Fibroblast of pulmonary artery (primary cell): ENCODE measurements at regions not wholly inside any gene's neighbourhood (a gene's known extent, or its start where the extent isn't known, plus 50 kb on each side); places are given as distances from the start of the nearest gene placed in this dataset.

Source experiments
- DNase-seq: peaks from one replicate; pipeline ENCODE4 v3.0.0-alpha.2; 2010; ENCODE audit warnings: low read depth
- H3K4me3 ChIP-seq: replicated peaks from 2 replicates; pipeline ENCODE4 v1.5.1; 2011; ENCODE audit warnings: low read depth, mild to moderate bottlenecking, control low read depth, low read length, moderate library complexity
- CTCF ChIP-seq: IDR thresholded peaks from 2 replicates; pipeline ENCODE4 v1.5.1; 2011; ENCODE audit warnings: mild to moderate bottlenecking, control low read depth, low read length, inconsistent platforms; ENCODE audit errors: missing control alignments

- TF ChIP-seq CTCF: no peak
- H3K4me3 ChIP-seq: no peak overlapping the region
- no peak for DNase-seq
Measured at GRCh38 chr18:61133783-61134182, 199.4 kb upstream of the CDH20 start.

GRCh38 chr18:61136711-61137251 is 196.4 kb upstream of the CDH20 start:
- no peak for DNase-seq
- H3K4me3 ChIP-seq: no peak overlapping the region
- TF ChIP-seq CTCF: no peak

GRCh38 chr18:61141691-61142090 is 191.5 kb upstream of the CDH20 start:
- no peak for TF ChIP-seq CTCF
- DNase-seq: no peak
- no peak overlapping the region for H3K4me3 ChIP-seq

GRCh38 chr18:61148322-61148721 is 184.9 kb upstream of the CDH20 start:
- no peak overlapping the region for H3K4me3 ChIP-seq

DNA sequence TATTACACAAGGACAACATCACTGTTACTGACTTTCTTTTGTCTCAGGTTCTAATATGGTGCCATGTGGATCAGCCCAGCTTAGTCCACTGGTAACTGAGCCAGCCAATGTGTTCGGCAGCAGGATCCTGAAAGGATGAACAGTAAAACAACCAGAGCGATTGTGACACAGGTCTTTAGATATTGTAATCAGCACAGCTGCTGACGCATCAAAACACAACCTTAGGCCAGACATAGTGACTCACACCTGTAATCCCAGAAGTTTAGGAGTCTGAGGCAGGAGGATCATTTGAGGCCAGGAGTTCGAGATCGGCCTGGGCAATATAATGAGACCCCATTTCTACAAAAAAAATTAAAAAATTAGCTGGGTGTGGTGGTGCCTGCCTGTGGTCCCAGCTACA is 183.4 kb upstream of the CDH20 start:
- no peak for TF ChIP-seq CTCF

More at GRCh38 chr18:61148322-61148721, 184.9 kb upstream of the CDH20 start:
- TF ChIP-seq CTCF: no peak
- DNase-seq: no peak

GRCh38 chr18:61153571-61153970 is 179.7 kb upstream of the CDH20 start:
- no peak for TF ChIP-seq CTCF
- H3K4me3 ChIP-seq: no peak overlapping the region
- no peak for DNase-seq

More for the DNA sequence above, 183.4 kb upstream of the CDH20 start:
- DNase-seq: no peak
- H3K4me3 ChIP-seq: no peak overlapping the region

DNA sequence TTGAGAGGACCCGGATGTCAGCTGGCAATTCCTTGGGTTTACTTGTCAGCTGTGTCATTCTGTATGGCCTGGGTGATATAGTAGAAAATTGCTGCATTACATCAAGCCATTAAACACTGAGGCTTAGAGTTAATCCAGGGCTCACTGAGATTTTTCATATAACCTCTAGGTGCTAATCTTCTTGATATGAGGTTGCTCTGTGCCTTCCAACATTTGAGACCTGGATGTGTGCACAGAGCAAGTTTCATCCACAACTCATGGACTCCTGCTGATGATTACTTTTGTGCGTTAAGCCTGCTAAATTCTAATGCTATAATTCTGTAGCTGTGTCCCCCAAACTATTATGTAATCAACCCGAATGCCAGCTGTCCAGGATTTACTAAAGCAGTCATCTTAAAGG is 178.4 kb upstream of the CDH20 start:
- no peak for DNase-seq
- no peak for TF ChIP-seq CTCF
- H3K4me3 ChIP-seq: no peak overlapping the region
